ENCODE measurements at regions not wholly inside any gene's neighbourhood (a gene's known extent, or its start where the extent isn't known, plus 50 kb on each side); places are given as distances from the start of the nearest gene placed in this dataset.

DNA sequence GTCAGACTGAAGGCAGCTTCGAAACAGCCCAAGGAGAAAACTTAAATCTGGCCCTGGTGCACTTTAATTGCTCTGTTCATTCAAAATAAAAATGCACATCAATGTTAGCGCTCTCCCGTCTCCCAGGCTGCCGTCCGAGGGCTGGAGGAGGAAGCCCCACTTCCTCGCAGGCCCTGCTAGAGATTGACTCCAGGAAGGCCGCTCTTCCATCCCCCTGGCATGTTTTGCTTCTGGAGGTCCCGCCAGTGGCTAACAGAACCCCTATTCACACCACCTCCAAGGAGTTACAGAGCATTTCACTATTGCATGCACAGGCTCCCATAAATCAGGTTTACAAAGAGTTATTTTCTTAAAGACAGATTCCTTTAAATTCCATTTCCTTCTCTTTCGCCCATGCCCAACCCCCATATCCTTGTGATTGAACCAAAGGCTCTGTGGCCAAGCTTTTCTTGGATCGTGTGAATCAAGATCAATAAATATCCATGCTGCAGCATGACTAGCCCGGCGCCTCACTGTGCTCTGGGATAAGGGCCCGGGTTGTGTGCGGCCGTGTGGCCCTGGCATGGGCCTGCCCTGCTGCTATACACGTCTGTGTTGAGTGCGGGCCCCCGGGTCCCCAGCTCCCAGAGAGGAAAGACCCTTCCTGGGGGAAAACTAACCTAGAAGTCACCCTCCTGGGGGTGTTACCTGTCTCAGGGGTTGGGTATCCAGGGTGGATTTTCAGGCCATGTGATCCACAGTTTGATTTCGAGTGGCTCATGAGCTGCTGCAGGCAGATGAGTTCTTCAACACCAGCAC lies 118.7 kb upstream of the GDF10 start:
- H3K4me3 ChIP-seq (ENCODE audit: low read depth, low read length): no peak overlapping the region
- TF ChIP-seq, protein P1, sequence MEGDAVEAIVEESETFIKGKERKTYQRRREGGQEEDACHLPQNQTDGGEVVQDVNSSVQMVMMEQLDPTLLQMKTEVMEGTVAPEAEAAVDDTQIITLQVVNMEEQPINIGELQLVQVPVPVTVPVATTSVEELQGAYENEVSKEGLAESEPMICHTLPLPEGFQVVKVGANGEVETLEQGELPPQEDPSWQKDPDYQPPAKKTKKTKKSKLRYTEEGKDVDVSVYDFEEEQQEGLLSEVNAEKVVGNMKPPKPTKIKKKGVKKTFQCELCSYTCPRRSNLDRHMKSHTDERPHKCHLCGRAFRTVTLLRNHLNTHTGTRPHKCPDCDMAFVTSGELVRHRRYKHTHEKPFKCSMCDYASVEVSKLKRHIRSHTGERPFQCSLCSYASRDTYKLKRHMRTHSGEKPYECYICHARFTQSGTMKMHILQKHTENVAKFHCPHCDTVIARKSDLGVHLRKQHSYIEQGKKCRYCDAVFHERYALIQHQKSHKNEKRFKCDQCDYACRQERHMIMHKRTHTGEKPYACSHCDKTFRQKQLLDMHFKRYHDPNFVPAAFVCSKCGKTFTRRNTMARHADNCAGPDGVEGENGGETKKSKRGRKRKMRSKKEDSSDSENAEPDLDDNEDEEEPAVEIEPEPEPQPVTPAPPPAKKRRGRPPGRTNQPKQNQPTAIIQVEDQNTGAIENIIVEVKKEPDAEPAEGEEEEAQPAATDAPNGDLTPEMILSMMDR (IDR thresholded peaks at IDR 0.05; ENCODE audit: borderline replicate concordance, insufficient read depth, low read depth, low read length): no peak

DNA sequence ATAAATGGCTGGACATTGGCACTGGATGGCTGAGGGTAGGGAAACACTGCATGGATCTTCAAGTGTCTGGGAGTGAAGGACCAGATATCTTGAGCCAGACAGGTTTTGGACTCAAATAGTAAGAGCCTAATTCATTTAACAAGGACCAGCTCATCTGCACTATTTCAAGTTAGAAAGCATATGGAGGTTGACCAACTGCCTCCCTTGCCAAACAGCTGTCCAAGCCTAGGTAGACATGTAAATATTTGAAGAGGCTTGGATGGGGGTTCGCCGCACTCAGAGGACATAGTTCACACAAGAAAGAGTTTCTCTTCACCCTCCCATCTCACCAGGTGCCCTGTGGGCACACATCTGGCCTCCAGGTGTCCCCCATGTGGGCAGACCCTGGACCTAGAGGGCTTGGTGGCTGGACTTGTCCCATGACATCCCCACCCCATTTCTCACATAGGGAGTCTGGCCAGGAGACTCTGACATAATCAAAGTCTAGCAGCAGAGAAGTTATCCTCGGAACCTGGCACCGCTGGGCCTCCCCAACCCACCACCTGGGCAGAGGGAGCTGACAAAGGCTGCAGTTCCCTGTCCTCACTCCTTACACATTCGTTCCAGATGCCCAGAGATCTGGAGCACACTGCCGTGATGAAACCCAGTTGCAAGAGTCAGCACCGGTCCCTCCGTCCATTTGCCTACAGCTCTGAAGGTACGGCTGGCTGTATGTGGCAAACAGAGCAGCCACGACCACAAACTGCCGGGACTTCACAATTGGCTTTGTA lies 116.9 kb upstream of the GDF10 start:
- TF ChIP-seq, protein P1 (IDR thresholded peaks at IDR 0.05; ENCODE audit: borderline replicate concordance, insufficient read depth, low read depth, low read length): no peak
- no peak overlapping the region for H3K4me3 ChIP-seq (ENCODE audit: low read depth, low read length)

DNA sequence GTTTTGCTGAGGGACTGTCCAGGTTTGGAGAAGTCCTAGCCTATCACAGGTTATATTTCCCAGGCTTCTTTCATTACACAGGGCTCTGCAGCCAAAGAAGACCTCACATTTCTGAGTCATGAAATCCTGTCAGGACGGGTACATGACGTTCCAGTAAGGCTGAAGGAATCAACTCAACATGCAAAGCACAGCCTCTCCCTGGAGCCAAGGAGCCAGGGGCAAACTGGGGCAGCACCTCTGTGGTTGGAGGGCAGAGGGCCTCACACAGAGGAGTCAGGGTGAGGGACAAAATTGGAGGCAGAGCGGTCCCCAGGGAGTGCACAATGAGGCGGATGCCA lies 116.3 kb upstream of the GDF10 start:
- TF ChIP-seq, protein P1 (IDR thresholded peaks at IDR 0.05; ENCODE audit: borderline replicate concordance, insufficient read depth, low read depth, low read length): no peak
- H3K4me3 ChIP-seq (ENCODE audit: low read depth, low read length): no peak overlapping the region

- TF ChIP-seq, protein P1 (IDR thresholded peaks at IDR 0.05; ENCODE audit: borderline replicate concordance, insufficient read depth, low read depth, low read length): no peak
- H3K4me3 ChIP-seq (ENCODE audit: low read depth, low read length): no peak overlapping the region
Observed at GRCh38 chr10:47184273-47184672, 115.7 kb upstream of the GDF10 start.

DNA sequence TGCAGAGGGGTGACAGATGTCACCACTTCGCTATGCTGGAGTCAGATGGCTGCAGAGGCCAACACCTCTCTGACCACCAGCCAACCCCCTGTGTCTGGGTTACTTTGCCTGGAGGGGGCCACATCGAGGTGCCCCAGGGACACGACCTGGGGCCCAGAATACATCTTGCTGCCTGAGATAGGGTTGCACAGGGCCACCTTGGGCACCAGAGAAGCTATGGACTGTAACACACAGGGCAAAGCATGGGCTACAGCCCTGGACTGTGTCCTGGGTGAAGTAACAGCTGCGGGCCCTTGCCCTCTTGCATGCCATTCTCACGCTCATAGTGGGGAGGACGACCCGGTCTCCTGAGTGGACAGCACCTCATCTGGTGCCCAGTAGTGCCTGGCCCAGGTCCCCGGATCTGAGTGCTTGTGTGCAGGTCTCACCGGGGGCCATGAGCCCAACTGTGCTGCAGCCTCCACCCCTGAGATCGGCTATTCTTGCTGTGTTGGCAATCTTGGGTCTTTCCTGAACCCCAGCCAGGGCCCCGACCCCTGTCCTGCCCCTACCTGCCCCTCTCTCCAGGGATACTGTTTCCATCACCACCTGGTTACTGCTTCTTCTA lies 115.2 kb upstream of the GDF10 start:
- no peak overlapping the region for H3K4me3 ChIP-seq (ENCODE audit: low read depth, low read length)
- TF ChIP-seq, protein P1 (IDR thresholded peaks at IDR 0.05; ENCODE audit: borderline replicate concordance, insufficient read depth, low read depth, low read length): no peak

DNA sequence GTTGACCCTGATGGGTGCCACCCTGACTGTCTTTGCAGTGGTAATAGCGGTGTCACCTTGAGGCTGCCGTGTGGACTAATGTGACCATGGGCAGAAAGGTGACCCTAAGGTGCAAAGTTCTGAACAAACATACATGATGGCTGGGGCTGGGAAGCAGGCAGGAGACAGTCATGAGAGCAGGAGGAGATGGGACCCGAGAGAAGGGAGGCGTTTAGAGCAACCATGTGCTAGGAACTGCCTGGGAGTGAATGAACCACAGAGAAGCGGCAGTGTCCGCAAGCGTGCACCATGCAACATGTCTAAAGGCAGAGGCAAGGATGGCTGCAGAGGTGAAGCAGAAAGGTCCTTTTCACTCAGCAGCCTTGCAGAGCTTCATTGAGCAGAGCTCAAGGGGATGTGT lies 113.1 kb upstream of the GDF10 start:
- H3K4me3 ChIP-seq (ENCODE audit: low read depth, low read length): no peak overlapping the region
- TF ChIP-seq, protein P1 (IDR thresholded peaks at IDR 0.05; ENCODE audit: borderline replicate concordance, insufficient read depth, low read depth, low read length): no peak
